Activated T-cell treated with anti-CD3 and anti-CD28 coated beads, Interleukin-2, amount 50 U/mL, for 1 hour (primary cell): ENCODE measurements at regions not wholly inside any gene's neighbourhood (a gene's known extent, or its start where the extent isn't known, plus 50 kb on each side); places are given as distances from the start of the nearest gene placed in this dataset.
"Not testable (repeated sequence)": the region's sequence is repeated elsewhere in the genome, so short reads cannot be mapped to it uniquely, and the experiment has no call there.

ENCODE experiments used
- DNase-seq: peaks from one replicate; pipeline ENCODE4 v3.0.0-alpha.2; 2020

DNA sequence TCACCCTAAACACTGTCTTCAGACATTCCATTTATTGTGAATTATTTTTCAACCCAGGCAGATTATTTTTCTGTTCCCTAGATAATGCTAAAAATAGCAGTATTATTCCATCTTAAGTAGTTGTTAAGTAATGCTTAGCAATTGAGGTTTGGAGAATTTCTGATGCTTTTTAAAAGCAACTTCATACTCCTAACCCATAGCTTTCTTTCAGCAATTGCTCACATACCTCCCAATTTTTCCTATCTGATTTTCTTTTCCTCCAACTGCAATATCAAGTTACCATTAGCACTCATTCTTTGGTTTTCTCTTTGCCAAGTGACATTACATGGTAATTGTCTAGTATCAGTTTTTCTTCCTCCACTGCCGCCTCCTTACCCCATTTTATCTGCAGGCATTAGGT lies 104.7 kb downstream of the GPR85 start:
- DNase-seq: no peak

DNA sequence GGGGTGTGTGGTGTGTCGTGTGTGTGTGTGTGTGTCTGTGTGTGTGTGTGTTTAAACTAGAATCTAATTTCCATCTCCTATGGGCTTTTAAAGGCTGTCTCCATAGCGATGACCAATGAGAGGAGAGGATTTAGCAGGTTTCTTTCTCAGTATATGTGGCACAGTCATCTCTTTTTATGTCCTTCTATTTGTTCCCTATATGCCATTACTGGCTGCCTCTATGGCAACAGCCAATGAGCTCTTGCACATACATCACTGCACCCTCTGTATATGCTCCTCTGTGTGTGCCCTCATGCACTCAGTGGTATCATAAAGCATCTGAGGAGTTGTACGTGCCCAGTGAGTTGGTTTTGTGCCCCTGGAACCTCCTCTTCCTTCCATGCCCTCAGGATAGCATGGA lies 107.6 kb downstream of the GPR85 start:
- DNase-seq: not testable (repeated sequence)

- not testable (repeated sequence) for DNase-seq
These were observed 109.2 kb downstream of the GPR85 start for GRCh38 chr7:112977244-112977955.

- no peak for DNase-seq
These were observed 115.9 kb downstream of the GPR85 start for GRCh38 chr7:112970771-112971170.

DNA sequence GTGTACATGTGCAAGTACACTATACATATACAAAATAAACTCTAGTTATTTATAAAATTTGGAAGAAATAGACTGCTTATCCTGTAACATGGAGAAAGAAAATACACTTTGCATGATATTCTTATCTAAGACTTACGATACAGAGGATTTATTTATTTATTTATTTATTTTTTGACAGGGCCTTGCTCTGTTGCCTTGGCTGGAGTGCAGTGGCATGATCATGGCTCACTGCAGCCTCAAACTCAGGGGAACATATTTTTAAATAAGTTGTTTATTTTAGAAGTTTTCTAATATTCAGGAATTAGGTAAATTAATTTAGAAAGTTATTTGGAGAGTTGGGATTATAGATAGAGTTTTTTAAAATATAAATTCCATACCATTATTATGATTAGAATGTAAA lies 116.7 kb downstream of the GPR85 start:
- DNase-seq: no peak

DNA sequence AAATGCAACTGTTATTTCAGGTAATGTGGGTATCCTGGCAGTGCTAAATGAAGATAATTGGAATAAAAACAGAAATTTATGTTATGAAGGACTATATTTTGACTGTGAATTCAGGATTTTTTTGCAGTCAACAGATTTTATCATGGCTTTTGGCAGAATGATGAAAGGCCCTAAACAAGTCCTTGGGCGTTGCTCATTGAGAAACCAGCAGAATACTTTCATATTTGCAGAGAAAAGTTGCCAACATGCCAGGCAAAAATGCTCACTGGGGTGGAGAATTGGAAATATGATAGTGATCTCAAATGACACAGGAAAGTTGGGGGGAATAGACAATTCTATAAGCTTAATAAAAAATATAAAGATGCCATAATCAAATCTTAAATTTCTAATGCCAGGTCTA lies 121.1 kb downstream of the GPR85 start:
- DNase-seq: no peak

DNA sequence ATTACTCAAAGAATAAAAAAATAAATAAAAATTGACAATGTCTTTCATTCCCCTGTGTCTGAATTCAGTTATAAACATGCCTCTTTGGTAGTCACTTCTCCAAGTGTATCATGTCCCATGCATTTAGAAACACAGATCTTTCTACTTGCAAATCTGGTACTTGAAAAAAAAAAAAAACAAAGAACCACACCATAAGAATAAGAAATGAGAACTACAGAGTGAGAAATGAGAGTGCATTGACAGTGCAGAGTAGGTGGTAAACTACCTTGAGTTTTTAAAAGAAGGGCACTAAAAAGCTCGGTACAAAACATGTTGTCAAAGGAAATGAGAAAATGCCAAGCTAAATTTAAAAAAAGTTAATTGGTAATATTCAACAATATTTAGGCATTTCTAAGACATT lies 123.0 kb downstream of the GPR85 start:
- DNase-seq: no peak

DNA sequence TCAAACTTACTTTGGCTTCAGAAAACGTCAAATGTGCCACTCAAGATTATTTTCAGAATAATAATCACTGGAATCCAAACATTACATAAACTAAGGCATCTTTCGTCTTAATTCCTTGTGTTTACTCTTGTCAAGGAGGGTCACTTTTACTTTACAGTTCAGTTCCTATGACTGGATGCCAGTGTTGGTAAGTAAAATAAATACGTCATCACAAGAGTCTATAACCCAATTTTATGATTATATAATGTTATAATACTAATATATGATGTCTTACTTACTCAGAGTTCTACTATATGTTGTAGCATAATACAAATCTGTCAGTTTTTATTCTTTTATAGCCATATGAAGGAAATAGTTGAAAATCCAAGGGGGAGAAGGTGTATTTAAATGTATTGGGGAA lies 123.8 kb downstream of the GPR85 start:
- DNase-seq: no peak

DNA sequence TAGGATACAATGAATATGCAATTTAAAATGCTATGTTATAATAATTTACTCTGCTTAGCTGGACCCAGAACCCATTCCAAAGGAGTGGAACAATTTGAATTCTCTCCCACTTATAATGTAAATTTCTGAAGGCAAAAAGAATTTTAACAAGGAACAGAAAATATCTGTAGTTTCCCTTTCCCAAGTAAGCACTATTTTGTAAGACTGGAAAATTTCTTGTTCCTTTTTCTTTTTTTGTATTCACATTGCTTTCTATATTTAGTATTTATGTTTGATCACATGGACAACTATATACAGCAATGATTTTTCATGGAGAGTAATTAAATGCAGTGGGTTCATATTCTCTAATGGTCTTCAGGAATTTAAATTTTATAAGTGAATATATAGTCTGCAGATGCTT lies 127.4 kb downstream of the GPR85 start:
- no peak for DNase-seq

DNA sequence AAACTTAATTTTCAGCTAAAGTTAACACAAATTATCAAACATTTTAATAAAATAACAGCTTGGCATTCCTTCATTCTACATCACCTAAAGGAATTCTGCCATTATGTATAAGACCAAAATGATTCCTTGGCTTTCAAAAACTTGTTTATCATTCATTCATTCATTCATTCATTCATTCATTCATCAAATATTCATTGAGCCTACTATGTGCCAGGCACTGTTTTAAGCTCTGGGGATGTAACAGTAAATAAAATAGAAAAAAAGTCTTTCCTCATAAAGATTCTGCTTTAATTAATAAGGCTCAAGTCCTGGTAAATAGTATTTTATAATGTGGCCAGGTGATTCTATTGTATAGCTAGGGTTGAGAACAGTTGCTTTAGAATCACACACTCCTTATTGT lies 127.9 kb downstream of the GPR85 start:
- DNase-seq: no peak

DNA sequence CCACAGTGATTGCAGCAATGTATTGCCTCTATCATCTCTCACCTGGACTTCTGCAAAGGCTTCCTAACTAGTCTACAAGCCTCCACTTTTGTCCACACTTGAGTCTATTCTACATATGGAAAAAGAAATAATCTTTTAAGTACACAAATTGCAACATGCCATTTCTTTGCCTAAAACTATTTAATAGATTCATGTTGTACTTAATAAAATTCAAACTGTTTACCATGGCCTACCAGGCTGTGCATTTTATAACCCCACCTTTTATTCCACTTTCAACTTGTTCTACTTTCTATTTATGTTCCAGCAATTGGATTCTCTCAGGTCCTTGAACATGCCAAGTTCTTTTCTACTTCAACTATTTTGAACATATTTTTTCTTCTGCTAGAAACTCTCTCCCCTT lies 128.7 kb downstream of the GPR85 start:
- no peak for DNase-seq

- DNase-seq: not testable (repeated sequence)
These were observed 133.6 kb downstream of the GPR85 start for GRCh38 chr7:112953031-112953430.

DNA sequence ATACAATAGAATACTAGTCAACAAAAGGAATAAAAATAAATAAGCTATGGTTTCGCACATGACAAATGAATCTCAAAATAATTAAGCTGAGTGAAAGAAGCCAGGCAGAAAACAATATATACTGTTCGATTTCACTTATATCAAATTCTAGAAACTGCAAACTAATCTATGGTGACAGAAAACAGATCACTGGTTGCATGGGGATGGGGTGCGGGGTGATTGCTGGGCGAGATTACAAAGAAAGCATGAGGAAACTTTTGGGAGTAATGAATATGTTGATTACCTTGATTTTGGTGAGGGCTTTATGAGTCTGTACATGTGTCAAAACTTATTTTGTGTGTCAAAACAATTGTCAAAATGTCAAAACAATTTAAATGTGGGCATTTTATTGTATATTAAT lies 135.6 kb downstream of the GPR85 start:
- DNase-seq: no peak

GRCh38 chr7:112949682-112950081 lies 136.9 kb downstream of the GPR85 start:
- not testable (repeated sequence) for DNase-seq

DNA sequence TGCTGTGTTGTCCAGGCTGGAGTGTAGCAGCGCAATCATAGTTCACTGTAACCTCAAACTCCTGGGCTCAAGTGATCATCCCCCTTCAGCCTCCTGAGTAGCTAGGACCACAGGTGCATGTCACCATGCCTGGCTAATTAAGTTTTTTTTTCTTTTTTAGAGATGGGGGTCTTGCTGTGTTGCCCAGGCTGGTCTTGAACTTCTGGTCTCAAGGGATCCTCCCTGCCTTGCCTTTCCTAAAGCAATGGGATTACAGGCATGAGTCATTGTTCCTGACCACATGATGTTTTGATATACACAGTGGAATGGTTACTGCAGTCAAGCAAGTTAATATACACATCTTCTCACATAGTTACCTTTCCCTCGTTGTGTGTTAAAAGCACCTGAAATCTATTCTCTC lies 140.3 kb downstream of the GPR85 start:
- no peak for DNase-seq

DNA sequence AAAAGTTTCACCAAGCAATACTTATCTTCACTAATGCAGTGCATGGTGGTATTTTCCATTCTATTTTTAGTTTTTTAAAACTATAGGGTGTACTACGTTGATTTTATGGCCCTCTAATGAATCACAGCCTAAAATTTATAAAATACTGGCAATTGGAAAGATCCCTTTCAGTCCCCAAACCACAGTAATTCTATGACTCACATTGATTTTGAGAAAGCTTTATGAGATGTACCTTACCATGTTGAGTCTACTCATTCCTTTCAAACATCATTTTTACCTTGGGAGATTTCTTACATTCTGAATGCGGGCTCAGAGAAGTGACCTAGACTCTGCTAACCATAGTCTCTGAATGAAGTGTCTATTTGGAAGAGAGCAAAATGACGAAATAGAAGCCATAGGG lies 141.6 kb downstream of the GPR85 start:
- no peak for DNase-seq

DNA sequence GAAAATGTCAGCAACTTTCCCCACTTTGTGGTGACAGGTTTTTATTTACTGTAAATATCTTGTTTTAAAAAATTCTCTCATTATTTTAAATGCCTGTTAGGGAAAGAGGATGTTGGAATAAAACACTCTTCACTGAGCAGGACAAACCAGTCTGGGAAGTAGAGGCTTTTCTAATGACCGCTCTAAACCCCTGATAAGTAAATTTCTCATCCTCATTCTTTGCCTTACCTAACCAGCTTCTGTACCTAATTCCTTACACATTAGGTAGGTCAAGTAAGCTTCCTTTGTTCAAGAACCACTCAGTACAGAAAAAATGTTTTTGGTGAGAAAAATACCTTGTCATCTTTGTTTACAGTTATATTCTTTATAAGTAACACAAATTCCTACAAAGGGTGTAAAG lies 143.6 kb downstream of the GPR85 start:
- DNase-seq: no peak

- not testable (repeated sequence) for DNase-seq
These were observed 144.5 kb downstream of the GPR85 start for GRCh38 chr7:112942125-112942524.

- DNase-seq: no peak
These were observed 146.3 kb downstream of the GPR85 start for GRCh38 chr7:112940314-112940732.

DNA sequence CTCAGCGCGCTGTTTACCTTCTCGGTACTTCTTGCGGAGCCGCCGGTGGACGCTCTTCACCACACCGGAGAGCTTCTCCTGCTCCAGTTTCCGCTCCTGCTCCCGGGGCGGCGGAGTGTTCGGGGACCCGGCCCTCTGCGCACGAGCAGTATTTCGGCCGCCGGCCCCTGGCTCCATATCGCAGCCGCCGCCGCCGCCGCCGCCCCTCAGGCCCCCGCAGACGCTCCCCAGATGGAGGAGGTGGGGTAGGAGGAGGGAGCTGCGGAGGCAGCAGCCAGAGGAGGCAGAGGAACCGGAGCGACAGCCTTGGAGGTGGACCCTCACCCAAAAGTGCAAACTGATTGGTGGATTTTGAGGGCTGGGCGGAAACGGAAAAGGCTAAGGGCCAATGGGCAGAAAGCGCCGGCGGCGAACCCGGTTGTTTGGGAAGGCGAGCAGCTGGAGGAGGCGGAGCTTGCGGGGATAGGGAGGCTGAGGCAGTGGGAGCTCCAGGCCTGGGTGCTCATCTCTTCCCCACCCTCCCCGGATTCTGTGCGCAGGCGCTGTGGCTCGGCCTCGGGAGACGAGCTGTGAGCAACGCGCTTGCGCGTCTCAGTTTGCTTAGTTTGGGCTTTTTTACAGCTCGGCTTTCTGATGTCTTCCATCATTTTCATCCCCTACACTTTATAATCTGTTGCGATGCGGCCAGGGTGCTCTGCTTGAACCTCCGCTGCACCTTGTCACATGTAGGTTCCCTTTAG lies 146.9 kb downstream of the GPR85 start:
- peak; percentile 99 for DNase-seq

DNA sequence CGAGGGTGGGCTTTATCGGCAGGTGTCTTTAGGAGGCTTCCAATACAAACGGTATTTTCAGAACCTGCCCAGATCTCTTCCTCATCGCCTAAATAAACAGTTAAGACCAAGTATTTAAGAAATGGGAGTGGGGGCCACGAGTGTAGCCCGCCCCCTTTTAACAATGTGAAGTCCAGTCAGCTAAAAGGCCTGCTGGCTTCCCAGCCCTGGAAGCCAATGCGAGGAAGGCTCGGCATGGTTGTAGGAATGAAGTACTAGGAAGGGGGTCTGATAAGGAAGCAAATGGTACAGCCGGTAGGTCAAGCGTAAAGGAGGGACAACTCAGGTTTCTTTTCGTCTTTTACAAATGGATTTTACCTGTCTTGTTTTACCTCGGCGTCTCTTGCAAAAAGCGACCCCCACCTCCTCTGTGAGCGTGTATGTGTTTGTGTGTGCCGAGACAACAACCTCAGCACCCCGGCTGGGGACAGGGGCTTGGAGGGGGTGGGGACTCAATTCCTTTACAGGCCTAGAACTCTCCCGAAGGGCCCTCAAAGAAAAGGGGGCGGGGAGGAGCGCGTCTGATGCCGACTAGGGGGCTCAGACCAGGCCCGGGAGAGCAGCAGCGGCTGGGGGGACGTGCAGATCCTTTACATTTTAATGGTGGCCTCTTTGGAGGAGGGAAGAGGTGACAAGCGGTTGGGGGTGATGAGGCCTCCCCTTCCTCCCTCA lies 147.6 kb downstream of the GPR85 start:
- DNase-seq: no peak

DNA sequence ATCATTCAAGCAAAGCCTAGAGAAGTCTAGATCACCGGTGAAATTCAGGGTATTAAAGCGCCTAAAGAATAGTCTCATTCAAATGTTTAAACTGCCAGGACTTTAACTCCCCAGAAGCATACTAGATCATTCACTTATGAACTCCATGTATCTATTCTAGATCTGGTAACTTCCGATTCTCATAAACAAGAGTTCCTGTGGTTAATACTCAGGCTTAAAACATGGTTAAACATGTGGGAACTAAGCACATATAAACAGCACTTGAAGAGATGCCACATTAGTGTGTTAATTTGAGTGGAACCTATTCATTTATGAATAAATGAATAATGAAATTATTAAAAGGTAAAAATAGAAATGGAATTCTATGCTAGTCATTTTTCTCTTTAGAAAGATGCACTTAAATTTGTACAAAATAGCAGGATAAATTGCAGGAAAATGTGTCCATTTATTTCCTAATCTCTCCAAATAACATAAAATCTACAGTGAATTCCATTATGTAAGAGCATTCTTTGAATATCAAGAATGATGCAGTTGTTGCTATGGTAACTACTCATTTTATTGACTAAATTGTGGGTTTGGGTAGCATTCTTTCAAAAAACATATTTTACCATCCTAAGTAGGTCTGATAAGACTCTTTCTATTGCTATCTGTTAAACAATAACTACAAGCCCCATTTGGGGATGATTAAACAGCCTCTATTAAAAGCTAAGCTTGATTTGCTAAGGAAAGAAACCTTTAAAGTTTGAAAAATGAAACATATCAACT lies 147.6 kb upstream of the TMEM168 start:
- DNase-seq: no peak

DNA sequence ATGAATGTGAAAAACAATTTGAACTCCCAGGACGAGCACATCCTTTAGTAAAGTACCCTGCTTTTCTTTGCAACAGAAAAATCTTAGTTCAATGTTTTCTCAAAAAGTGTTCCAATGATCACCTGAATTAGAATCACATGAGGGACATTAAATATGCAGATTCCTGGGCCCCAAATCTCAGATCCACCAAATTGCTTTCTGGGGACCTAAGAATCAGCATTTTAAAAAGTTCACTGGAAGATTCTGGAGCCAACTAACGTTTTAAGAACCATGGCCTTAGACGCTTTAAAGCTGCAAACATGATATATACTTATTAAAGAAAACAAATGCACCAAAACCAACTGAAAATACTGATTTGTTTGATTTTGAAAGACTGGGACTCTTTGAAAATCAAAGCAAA lies 143.4 kb upstream of the TMEM168 start:
- no peak for DNase-seq
